ENCODE measurements at regions not wholly inside any gene's neighbourhood (a gene's known extent, or its start where the extent isn't known, plus 50 kb on each side); places are given as distances from the start of the nearest gene placed in this dataset.

DNA sequence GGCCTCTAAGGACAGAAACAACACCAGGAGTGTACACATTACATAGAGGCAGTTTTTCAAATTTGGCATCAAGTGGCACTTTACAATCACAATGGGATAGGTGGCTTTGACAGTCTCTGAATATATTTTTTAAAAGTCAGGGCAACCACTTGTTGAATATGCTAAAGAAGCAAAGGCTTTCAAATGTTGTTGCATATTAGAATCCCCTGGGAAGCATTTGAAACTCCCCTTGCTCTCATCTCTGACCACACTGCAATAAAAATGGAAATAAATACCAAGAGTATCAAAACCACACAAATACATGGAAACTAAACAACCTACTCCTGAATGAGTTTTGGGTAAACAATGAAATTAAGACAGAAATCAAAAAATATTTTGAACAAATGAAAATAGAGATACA is 106.5 kb upstream of the RAB11FIP2 start:
- TF ChIP-seq, protein P1, sequence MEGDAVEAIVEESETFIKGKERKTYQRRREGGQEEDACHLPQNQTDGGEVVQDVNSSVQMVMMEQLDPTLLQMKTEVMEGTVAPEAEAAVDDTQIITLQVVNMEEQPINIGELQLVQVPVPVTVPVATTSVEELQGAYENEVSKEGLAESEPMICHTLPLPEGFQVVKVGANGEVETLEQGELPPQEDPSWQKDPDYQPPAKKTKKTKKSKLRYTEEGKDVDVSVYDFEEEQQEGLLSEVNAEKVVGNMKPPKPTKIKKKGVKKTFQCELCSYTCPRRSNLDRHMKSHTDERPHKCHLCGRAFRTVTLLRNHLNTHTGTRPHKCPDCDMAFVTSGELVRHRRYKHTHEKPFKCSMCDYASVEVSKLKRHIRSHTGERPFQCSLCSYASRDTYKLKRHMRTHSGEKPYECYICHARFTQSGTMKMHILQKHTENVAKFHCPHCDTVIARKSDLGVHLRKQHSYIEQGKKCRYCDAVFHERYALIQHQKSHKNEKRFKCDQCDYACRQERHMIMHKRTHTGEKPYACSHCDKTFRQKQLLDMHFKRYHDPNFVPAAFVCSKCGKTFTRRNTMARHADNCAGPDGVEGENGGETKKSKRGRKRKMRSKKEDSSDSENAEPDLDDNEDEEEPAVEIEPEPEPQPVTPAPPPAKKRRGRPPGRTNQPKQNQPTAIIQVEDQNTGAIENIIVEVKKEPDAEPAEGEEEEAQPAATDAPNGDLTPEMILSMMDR (IDR thresholded peaks at IDR 0.05): no peak
- TF ChIP-seq POLR2A (IDR thresholded peaks at IDR 0.05): no peak
